ENCODE measurements at regions not wholly inside any gene's neighbourhood (a gene's known extent, or its start where the extent isn't known, plus 50 kb on each side); places are given as distances from the start of the nearest gene placed in this dataset.

DNA sequence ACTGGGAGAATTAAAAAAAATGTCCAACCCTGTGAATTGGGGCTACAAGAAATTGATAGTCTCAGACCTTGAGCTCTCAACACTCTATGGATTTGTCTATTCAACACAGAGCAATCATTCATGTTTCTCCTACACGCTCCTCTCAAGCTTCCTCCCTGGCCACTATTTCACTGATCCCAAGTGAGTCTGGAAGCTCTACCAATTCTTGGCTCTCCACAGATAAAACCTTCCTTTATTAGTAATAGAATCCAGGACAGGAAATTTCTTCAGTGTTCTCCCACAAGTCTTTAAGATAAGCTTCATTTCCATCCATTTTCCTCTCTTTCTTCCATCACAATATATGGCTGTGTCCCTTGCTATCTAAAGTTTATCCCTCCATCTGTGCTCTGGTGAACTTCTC lies 215.1 kb upstream of the PAPPA start:
- DNase-seq (ENCODE audit: extremely low read depth, low read depth) = no peak
- TF ChIP-seq, protein P1, sequence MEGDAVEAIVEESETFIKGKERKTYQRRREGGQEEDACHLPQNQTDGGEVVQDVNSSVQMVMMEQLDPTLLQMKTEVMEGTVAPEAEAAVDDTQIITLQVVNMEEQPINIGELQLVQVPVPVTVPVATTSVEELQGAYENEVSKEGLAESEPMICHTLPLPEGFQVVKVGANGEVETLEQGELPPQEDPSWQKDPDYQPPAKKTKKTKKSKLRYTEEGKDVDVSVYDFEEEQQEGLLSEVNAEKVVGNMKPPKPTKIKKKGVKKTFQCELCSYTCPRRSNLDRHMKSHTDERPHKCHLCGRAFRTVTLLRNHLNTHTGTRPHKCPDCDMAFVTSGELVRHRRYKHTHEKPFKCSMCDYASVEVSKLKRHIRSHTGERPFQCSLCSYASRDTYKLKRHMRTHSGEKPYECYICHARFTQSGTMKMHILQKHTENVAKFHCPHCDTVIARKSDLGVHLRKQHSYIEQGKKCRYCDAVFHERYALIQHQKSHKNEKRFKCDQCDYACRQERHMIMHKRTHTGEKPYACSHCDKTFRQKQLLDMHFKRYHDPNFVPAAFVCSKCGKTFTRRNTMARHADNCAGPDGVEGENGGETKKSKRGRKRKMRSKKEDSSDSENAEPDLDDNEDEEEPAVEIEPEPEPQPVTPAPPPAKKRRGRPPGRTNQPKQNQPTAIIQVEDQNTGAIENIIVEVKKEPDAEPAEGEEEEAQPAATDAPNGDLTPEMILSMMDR (IDR thresholded peaks at IDR 0.05; ENCODE audit: low read depth, low read length, missing control alignments) = no peak
- no peak overlapping the region for H3K4me3 ChIP-seq (replicated peaks; ENCODE audit: low read depth, low read length)

DNA sequence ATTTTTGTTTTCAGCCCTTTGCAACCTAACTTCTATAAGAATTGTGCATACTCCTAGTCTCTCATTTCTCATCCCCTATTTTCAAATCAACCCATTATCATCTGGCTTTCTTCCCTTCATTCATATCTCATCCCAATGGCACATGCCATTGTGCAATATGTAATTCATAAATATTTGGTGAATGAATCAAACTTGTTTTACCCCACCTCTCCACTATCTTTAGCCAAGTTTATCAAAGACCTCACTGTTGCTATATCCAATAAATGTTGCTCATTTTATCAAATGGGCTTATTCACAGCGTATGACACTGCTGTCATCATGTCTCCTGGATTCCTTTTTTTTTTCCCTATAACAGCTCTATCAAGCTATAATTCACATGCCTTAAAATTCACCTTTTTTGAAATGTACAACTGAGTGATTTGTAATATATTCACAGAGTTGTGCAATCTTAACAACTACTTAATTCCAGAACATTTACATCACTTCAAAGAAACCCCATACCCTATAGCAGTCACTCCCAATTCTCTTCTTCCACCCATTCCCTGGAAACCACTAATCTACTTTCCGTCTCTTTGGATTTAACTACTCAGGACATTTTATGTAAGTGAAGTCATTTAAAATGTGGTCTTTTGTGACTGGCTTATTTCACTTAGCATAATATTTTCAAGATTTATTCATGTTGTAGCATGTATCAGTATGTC lies 214.4 kb upstream of the PAPPA start:
- H3K4me3 ChIP-seq (replicated peaks; ENCODE audit: low read depth, low read length) = no peak overlapping the region
- DNase-seq (ENCODE audit: extremely low read depth, low read depth) = no peak
- TF ChIP-seq, protein P1 (IDR thresholded peaks at IDR 0.05; ENCODE audit: low read depth, low read length, missing control alignments) = no peak

DNA sequence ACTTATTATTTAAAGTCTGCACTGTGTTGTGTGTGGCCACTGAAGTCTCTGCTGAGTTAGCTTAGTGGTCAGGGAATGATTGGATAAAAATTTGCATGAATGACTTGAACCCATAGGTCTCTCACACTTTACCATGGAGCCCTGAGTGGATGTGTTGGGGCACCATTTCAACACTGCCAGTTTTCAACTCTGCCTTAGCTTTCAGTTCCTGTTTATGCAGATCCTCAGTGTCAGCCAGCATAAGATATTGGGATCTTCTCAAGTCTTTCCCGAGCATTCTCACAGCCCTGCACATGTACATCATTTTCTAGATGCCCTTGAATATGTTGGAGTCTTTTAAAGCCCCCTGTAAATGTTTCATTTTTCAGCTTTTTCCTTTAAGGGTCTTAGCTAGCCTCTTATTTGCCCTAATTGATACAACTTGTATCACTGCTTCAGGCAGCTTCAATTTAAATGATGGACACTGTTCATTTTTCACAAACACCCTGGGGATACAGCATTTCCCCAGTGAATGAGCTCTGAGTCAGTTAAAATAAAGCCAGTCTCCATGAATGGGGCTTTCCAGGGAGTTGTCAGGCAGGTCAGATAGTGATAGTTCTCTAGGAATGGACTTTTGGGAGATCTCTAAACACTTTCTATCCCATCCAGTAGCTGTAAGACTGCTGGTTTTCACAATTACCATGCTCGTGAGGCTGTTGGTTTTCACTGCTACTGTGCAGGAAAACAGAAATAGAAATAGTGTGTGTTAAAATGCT lies 211.9 kb upstream of the PAPPA start:
- no peak for DNase-seq (ENCODE audit: extremely low read depth, low read depth)
- TF ChIP-seq, protein P1 (IDR thresholded peaks at IDR 0.05; ENCODE audit: low read depth, low read length, missing control alignments) = no peak
- no peak overlapping the region for H3K4me3 ChIP-seq (replicated peaks; ENCODE audit: low read depth, low read length)

DNA sequence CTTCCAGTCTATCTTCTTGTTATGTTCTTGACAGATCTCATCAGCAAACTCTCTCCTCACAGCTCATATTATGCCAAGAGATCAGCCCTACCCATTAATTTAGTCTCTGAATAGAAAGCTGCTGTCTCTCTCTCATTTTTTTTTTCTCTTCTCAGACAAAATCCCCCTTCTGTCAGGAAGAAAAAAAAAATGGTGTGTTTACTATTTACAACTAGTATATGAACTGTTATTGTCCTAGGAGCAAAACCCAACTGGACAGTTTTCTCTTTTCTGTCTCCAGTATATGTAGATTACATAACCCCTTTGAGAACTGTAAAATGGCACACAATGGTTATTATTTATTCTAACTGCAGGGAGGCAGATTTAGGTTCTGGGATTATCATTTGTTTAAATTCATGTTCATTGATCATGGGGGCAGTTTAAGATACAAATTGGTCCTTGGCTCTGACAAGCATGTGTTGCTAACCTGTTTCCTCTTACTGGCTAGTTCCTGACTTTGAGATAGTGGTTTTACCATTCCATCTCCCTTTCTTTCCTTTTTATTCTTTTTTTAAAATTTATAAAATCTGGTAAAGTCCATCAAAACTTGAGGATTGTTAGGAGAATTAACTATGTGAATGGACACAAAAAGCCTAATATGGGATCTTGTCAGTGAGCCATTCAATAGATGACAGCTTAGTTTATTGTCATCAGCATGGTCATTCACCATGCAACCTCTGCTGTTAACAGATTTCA lies 210.0 kb upstream of the PAPPA start:
- TF ChIP-seq, protein P1 (IDR thresholded peaks at IDR 0.05; ENCODE audit: low read depth, low read length, missing control alignments) = no peak
- no peak for DNase-seq (ENCODE audit: extremely low read depth, low read depth)
- no peak overlapping the region for H3K4me3 ChIP-seq (replicated peaks; ENCODE audit: low read depth, low read length)

DNA sequence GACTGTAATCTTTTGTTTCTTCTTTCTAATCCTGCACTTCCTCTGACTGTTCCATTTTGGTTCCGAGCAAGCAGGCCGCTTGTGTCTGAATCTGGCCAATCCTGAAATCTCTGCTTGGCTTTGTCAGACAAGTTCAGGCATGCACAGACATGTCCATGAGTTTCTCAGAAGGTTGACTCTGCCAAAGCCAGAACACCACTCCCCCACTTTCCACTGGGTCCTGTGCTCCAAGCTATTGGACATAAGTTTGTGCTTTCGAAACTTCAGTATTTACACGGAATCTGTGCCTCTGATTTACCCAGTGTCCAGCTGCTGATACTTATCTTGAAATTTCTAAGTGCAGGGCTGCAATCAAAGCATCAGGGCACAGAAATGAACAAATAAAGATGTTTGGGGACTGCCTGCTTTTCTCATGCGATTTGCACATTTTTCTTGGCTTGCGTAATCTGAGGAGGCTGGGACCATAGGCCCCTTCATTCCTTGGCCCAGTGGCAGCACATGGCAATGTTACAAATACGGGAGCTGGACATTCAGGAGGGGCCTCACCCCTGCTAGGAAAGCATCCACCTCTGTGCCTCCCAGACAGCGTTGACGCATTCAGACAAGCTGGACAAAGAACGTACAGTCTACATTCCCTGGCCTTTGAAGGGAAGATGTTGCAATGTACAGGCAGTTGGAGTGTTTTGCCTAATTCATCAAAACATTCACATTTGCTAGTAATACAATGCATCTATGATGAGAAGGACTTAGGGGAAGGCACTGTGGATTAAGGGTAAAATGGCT lies 209.2 kb upstream of the PAPPA start:
- peak; percentile 99 for DNase-seq (ENCODE audit: extremely low read depth, low read depth)
- TF ChIP-seq, protein P1 (IDR thresholded peaks at IDR 0.05; ENCODE audit: low read depth, low read length, missing control alignments) = no peak

DNA sequence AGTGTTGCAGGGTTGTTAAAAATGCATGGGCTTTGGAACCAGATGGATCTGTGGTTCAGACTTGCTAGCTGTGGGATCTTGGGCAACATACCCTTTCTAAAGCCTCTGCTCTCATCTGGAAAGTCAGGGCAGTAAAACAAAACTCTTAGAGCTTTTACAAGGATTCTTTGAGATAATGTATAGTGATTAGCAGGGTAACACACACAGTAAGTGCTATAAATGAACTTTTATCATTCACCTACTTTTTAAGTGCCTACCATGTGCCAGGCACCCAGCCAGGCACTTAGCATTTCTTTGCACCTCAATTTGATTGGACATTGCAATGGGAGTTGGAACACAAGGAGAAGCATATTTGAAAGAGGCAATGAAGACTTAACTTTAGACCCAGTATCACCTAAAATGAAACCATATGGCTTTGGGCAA lies 208.6 kb upstream of the PAPPA start:
- DNase-seq (ENCODE audit: extremely low read depth, low read depth) = peak; percentile 70
- TF ChIP-seq, protein P1 (IDR thresholded peaks at IDR 0.05; ENCODE audit: low read depth, low read length, missing control alignments) = no peak
- no peak overlapping the region for H3K4me3 ChIP-seq (replicated peaks; ENCODE audit: low read depth, low read length)

More for the DNA sequence above, 209.2 kb upstream of the PAPPA start:
- no peak overlapping the region for H3K4me3 ChIP-seq (replicated peaks; ENCODE audit: low read depth, low read length)

All from HFF-Myc (cell line).